HG03159 (cell line): ENCODE measurements at regions not wholly inside any gene's neighbourhood (a gene's known extent, or its start where the extent isn't known, plus 50 kb on each side); places are given as distances from the start of the nearest gene placed in this dataset.
"Not testable (repeated sequence)": the region's sequence is repeated elsewhere in the genome, so short reads cannot be mapped to it uniquely, and the experiment has no call there.

Experiments used
- ATAC-seq: cut with Tn5 transposase; IDR thresholded peaks from one replicate; pipeline ENCODE4 v1.9.1; 2021; ENCODE audit warnings: mild to moderate bottlenecking, moderate library complexity; ENCODE audit not compliant: unreplicated experiment

DNA sequence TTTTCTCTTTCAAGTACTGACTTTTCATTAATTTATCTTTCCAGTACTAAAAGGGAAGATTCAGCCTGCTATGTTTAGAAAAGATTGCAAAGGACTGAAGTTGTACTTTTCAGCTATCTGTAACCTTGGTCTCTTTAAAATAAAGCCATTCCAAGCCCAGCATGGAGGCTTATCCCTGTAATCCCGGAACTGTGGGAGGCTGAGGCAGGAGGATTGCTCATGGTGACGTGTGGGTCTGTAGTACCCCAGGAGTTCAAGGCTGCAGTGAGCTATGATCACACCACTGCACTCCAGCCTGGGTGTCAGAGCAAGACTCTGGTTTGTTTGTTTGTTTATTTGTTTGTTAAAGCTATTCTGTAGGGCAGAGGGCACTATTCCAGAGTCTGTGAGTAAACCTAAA lies 50.6 kb upstream of the TMEM170B start:
- ATAC-seq, result no peak

DNA sequence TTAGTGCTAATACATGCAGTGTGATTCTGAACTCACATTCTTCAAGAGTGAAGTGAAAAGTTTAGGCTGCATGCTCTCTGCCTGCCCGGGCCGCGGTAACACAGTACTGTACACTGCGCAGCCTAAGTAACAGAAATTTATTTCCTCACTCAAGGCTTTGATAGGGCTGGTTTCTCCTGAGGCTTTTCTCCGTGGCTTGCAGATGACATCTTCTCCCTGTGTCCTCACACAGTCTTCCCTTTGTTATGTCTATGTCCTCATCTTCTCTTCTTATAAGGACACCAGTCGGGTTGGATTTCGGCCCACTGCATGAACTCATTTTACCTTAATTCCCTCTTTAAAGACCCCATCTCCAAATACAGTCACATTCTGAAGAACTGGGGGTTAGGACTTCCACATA lies 51.1 kb upstream of the TMEM170B start:
- ATAC-seq, result no peak

DNA sequence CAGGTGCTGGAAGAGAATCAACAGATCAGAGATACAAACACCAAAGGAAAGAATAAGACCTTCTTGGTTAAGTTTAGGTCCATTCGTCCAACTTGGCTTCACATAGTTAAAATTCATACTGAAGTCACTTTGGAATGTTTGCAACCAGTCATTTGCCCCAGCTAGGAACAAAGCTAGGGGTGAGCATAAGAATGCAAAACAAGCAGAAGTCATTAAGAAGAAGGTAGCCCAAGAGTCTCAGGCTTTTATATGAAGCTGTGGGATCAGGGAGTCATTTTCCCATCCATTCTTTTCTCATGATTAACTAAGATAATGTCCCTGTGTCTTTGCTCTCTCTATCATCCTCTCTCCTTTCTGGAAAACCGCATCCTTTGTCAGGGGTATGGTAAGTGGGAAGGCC lies 51.5 kb upstream of the TMEM170B start:
- no peak for ATAC-seq

DNA sequence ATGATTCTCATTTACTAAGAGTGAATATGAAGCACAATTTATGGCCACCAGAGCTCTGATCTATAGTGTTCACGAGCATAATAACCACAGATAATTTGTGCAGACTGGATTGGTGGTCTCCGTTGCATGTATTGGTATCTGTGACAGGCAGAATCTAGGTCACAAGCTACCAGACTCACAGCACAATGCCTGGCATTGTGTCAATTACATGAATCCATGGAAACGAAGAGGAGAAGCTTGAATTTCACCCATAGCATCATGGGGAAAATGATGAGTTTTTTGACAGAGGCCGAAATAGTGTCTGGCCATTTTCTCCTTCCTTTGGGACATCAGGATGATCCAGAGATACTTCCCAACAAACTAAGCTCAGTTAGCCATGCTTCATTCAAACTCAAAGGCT lies 52.3 kb upstream of the TMEM170B start:
- no peak for ATAC-seq

DNA sequence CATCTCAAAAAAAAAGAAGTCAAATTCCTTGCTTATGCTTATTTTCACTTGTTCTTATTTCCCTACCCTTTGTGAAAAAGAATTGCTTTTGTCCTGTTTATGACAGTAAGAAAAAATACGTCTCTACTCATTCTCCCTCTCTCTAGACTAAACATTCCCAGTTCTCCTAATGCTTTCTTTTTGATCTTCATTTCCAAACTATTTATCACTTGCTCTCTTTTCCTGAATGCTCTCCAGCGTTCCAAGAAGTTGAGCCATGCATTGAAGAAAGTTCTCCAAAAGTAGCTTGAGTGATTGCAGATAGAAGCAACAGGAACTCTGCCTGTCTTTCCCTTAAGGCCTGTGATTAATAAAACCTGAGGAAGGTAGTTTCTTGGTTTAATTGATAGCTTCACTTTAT lies 53.1 kb upstream of the TMEM170B start:
- no peak for ATAC-seq

GRCh38 chr6:11482616-11483015 lies 54.9 kb upstream of the TMEM170B start:
- no peak for ATAC-seq

- ATAC-seq, result no peak
Observed at GRCh38 chr6:11480541-11480940, 57.0 kb upstream of the TMEM170B start.

DNA sequence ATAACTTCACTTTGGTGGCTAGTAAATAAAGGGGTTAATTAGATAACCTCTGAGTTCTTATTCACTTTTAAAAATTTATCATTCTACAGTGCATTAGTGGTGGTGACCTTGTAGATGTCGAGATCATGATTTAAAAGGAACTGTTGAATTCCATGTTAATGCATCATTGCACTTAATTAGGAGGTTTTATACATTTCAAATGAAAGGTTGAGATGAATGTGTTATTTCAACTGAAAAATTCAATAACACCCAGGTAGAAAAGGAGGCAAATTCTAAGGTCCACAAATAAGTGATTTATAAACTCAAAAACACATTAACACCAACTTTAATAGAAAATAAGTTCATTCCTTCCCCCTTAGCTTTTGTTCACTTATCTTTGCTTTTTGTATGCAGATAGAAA lies 58.3 kb upstream of the TMEM170B start:
- no peak for ATAC-seq

DNA sequence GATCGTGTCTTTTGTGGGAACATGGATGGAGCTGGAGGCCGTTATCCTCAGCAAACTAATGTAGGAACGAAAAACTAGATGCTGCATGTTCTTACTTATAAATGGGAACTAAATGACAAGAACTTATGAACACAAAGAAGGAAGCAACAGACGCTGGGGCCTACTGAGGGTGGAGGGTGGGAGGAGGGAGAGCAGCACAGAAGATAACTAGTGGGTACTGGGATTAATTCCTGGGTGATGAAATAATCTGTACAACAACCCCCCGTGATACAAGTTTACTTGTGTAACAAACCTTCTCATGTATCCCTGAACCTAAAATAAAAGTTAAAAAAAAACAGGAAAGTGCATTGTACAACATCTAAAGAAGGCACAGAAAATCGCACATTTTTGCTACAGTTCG lies 59.0 kb upstream of the TMEM170B start:
- ATAC-seq, result no peak

- no peak for ATAC-seq
Observed at GRCh38 chr6:11475016-11475415, 62.5 kb upstream of the TMEM170B start.

- no peak for ATAC-seq
Observed at GRCh38 chr6:11473008-11473740, 64.4 kb upstream of the TMEM170B start.

DNA sequence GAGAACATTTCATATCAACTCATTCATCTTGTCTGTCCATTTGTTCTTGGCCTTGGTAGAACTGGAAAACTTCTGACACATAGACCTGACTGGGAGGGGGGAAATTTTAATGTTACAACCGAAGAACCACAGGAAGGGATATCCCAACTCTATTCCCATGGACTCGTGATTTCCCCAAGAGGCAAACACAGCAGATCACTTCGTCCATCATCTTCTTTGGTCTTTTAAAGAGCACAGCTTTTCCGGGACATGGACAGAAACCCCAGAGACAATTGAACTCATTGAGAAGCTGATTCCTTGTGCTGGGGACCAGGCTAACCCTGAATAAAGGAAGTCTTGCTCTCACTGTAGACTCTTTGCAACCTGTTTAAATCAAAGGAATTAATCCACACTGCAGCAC lies 66.3 kb upstream of the TMEM170B start:
- no peak for ATAC-seq

GRCh38 chr6:11469684-11470083 lies 67.9 kb upstream of the TMEM170B start:
- no peak for ATAC-seq

DNA sequence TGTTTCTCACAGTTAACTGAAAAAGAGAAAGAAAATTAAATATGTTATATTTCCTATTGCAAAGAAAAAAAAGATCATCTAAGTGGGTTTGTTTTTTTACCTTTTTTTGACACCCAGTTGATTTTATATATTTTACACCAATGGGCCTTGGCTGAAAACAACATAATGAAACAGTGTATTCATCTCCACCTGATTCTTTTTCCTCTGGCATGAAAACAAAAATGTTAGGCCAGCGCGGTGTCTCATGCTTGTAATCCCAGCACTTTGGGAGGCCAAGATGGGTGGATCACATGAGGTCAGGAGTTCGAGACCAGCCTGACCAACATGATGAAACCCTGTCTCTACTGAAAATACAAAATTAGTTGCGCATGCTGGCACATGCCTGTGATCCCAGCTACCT lies 69.3 kb upstream of the TMEM170B start:
- not testable (repeated sequence) for ATAC-seq

- peak; percentile 63 for ATAC-seq
Observed at GRCh38 chr6:11467364-11467763, 70.2 kb upstream of the TMEM170B start.

DNA sequence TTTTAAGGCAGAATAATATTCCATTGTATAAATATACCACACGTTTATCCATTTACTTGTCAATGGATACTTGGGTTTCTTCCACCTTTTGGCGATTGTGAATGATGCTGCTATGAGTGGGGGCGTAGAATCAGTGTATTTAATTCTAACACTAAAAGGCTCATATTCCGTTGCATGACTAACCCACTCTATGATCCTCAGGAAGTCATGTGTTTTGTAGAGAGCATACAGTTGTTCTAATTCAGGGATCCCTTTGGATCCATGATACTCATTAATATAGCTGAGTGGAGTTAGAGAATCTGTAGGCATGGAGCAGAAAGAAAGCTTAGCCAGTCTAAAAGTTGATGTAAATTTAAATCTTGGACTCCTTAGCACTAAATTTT lies 74.2 kb upstream of the TMEM170B start:
- ATAC-seq, result no peak

DNA sequence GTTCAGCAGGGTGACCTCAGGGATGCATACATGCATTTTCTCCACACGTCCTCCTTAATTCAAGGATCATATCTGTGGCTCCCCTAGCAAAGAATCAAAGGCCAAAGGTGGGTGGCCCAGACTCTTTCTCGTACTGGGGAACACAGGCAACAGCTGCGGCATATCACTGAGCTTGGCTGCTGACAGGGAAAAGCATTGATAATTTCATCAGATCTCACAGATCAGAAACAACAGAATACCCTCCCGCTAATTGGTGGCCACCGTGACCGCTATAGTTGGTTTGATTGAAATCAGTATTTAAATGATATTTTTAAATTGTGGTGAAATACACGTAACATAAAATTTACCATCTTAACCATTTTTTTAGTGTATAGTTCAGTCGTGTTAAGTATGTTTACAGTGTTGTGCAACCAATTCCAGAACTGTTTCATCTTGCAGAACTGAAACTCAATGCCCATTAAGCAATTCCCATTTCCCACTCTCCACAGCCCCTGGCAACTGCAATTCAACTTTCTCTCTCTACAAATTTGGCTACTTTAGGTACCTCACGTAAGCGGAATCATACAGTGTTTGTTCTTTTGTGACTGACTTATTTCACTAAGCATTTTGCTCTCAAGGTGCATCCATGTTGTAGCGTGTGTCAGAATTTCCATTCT lies 74.7 kb upstream of the TMEM170B start:
- no peak for ATAC-seq

DNA sequence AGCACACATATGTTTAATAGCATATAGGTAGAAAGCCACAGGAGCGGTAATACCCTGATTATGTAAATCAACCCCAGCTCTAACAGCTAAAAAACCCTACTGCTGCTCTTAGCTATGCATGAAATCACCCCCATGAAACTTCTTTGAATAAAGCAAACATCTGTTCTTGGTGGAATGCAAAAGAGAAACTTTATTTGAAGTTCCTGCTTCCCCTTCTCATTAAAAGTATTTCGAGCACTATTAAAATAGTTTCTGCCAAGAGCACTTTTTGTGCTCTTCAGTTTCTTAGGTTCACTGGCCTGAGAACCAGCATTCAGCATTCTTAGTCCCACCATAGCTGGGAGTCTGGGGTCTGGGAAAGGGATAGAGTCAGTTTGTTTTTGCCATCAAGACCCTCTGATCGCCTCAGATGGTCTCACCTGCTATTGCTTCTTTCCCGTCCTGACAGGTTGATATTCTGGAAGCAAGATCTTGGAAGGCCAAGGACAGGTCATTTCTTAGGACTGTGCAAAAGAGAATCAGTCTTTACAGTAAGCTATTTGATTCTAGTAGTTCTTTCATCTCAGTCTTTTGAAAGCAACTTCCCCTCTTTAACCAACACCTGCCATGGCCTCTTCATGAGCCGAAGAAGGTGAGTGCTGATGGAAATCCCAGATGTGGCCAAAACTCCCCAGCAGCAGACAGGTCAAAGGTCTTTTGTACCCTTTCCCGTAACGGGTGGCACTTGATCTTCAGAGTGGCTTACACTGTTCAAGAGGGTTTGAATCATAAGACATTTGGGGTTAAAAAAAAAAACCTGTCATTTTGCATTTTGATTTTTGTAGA lies 76.5 kb upstream of the TMEM170B start:
- peak; percentile 77 for ATAC-seq

DNA sequence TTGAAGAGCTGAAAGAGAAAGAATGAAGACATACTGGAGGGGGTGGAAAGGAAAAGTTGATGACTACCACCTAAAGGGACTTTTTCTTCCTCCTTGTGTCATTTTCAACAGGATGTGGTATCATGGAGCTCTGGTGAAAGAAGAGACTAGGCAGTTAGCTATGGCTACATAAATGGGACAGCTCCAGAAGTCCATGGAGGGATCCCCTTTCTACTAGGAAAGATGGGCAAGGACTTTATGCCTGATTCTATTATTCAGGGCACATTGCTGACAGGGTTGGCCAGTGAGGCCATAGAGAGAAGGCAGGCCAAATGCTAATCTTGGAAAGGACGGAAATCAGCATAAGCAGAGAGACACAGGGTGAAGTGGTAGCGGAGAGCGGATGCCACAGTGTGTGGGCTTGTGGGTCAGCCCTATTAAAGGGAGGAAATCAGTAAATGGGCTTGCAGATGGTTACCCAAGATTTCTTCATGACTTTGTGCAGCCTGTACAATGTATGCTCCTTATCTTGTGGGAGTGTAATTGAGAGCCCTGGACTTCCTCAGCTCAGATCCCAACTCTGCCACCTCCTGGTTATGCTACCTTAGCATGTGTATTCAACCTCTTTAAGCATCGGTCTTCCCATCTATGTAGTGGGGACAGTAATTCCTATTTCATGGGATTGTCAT lies 77.4 kb upstream of the TMEM170B start:
- ATAC-seq, result peak; percentile 32

DNA sequence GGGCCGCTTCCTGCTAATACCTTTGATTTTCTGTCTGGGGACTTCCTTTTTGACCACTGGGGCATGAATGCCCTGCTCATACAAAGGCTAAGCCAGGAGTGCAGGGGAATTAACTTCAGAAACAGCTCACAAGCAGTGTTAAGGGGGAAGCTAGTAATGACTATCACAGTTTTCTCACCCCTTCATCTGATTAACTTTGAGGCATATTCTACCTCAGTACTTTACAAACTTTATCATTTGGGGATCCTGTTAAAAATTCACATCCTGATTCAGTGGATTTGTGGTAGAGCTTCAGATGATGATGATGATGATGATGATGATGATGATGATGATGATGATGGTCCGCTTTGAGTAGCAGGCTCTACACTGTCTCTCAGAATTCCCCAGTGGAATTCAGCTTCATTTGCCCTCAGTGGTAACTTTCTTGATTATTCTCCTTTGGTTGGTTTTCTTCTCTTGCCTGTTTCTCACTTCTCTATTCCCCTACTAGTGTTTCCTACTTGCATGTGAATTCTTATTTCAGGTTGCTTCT lies 78.4 kb upstream of the TMEM170B start:
- ATAC-seq, result peak; percentile 60

- ATAC-seq, result no peak
Observed at GRCh38 chr6:11458509-11458908, 79.0 kb upstream of the TMEM170B start.
